ENCODE measurements at regions not wholly inside any gene's neighbourhood (a gene's known extent, or its start where the extent isn't known, plus 50 kb on each side); places are given as distances from the start of the nearest gene placed in this dataset.

DNA sequence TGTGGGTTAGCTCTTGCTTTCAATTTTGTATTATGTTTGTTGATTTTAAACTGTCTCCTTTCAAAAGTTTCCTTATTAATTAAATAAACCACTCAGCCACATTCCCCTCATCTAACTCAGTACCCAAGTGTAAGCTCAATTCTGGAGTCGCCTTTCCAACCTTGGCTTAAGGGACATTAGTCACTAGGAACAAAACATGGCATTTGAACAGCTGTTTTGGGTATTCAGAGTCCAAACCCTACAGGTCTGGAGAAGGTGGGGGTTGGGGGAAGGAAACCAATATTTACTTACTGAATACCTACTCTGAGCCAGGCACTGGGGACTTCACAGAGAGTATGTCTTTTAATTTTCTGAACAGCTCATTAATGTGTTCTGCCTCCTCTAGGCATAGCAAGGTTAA is 117.2 kb upstream of the JUN start:
- H2BK12ac ChIP-seq (ENCODE audit: low read depth, low read length), result no peak overlapping the region
- no peak overlapping the region for H4K5ac ChIP-seq (ENCODE audit: insufficient read length, low read depth, low read length)
- no peak overlapping the region for H4K91ac ChIP-seq (replicated peaks; ENCODE audit: insufficient read length, low read length)
- H3K79me1 ChIP-seq (ENCODE audit: low read depth, low read length), result no peaks in the 10 kb centered on the region
- no peak overlapping the region for H3K9ac ChIP-seq (replicated peaks in 1 of 4; ENCODE audit: extremely low read depth in 1 of 4, low read depth in 3 of 4, low read length in 3 of 4)
- no peak overlapping the region for H2BK20ac ChIP-seq (ENCODE audit: low read length)
- H4K20me1 ChIP-seq (replicated peaks in 1 of 2; ENCODE audit: control insufficient read depth in 1 of 2, insufficient read depth in 2 of 2, low read length in 2 of 2), result no peaks in the 10 kb centered on the region
- DNase-seq (ENCODE audit: low read depth in 1 of 2, low spot score in 2 of 2) (no peak), FAIRE-seq (no peak)
- no peak overlapping the region for H2BK120ac ChIP-seq (replicated peaks; ENCODE audit: low read depth, low read length)
- H2AFZ ChIP-seq (ENCODE audit: low read length), result no peak overlapping the region
- no peak for TF ChIP-seq HDAC6 (IDR thresholded peaks at IDR 0.05; ENCODE audit: low read depth, low read length)
- no peak for TF ChIP-seq HDAC2 (IDR thresholded peaks at IDR 0.05; ENCODE audit: borderline replicate concordance in 1 of 2, low read depth in 2 of 2, low read length in 2 of 2)
- TF ChIP-seq MAFK (IDR thresholded peaks at IDR 0.05; ENCODE audit: low read depth, low read length), result no peak
- no peak for TF ChIP-seq EZH2 (IDR thresholded peaks at IDR 0.05; ENCODE audit: low read depth, low read length, severe bottlenecking)
- H3K18ac ChIP-seq (ENCODE audit: extremely low read depth, low read length), result no peak overlapping the region
- H3K23me2 ChIP-seq (ENCODE audit: low read depth, low read length), result peaks cover 2% of the 10 kb centered on the region; the same call in 1 of the 2 replicates
- H3K79me2 ChIP-seq (ENCODE audit: control insufficient read depth in 1 of 2, insufficient read depth in 2 of 2, low read length in 2 of 2), result no peaks in the 10 kb centered on the region
- no peaks in the 10 kb centered on the region for H3K36me3 ChIP-seq (ENCODE audit: control insufficient read depth in 2 of 4, insufficient read depth in 4 of 4, low read length in 3 of 4)
- WGBS, 2 experiments (ENCODE audit: extremely low coverage in 1 of 2, insufficient coverage in 1 of 2, insufficient read length in 1 of 2, insufficient replicate concordance in 2 of 2, low coverage in 1 of 2, low lambda C conversion rate in 2 of 2, missing lambda C conversion rate in 1 of 2), result 93% methylated on average over 1 of the region's 1 CpG; no CpG with 5 or more reads in 1 of the 2 experiments
- no peak overlapping the region for H3K4me3 ChIP-seq (ENCODE audit: extremely low read depth in 1 of 4, insufficient read depth in 2 of 4, low read depth in 3 of 4, low read length in 4 of 4)
- H3K14ac ChIP-seq (ENCODE audit: insufficient read length), result no peak overlapping the region
- H3K4ac ChIP-seq (replicated peaks; ENCODE audit: insufficient read length, low read depth, low read length), result no peak overlapping the region
- no peaks in the 10 kb centered on the region for H3K9me3 ChIP-seq (ENCODE audit: insufficient read depth in 2 of 2, low read depth in 1 of 2, low read length in 1 of 2)
- no peak overlapping the region for H3K56ac ChIP-seq (replicated peaks; ENCODE audit: insufficient read length, low read depth, low read length)
- ChIA-PET CTCF (ENCODE audit: partially characterized antibody) (interaction anchor here (0.7 to 3.1 kb wide), 3 partner anchors 11 to 798 kb away, joined by 3 to 21 read pairs (median 4); no protein-coding TSS in a partner anchor), POLR2A (ENCODE audit: partially characterized antibody) (no interaction called here)
- H3K27ac ChIP-seq (ENCODE audit: low read depth, low read length), result no peak overlapping the region
- no peak overlapping the region for H2BK5ac ChIP-seq (ENCODE audit: low read depth, low read length)
- H3K4me1 ChIP-seq (replicated peaks in 1 of 4; ENCODE audit: control insufficient read depth in 3 of 4, insufficient read depth in 4 of 4, low read length in 3 of 4), result peaks cover 0 to 9% (median 3%) of the 10 kb centered on the region in 4 experiments; a peak in 3 of 7 replicates
- H3K4me2 ChIP-seq (ENCODE audit: insufficient read depth in 1 of 2, low read depth in 2 of 2, low read length in 2 of 2), result no peak overlapping the region
- H3K27me3 ChIP-seq (replicated peaks in 1 of 4; ENCODE audit: control insufficient read depth in 3 of 4, extremely low read depth in 1 of 4, insufficient read depth in 3 of 4, low read length in 3 of 4), result peaks cover 0 to 4% (median 0%) of the 10 kb centered on the region in 4 experiments; a peak in 2 of 7 replicates
- no peak overlapping the region for H2AK5ac ChIP-seq (ENCODE audit: low read depth, low read length)
- no peak overlapping the region for H3K23ac ChIP-seq (ENCODE audit: insufficient read length)
- no peak overlapping the region for H2BK15ac ChIP-seq (ENCODE audit: low read length)
- H4K8ac ChIP-seq (ENCODE audit: extremely low read depth, insufficient read depth, low read length), result no peak overlapping the region

Data from H1 (cell line).